ENCODE measurements at regions not wholly inside any gene's neighbourhood (a gene's known extent, or its start where the extent isn't known, plus 50 kb on each side); places are given as distances from the start of the nearest gene placed in this dataset.

DNA sequence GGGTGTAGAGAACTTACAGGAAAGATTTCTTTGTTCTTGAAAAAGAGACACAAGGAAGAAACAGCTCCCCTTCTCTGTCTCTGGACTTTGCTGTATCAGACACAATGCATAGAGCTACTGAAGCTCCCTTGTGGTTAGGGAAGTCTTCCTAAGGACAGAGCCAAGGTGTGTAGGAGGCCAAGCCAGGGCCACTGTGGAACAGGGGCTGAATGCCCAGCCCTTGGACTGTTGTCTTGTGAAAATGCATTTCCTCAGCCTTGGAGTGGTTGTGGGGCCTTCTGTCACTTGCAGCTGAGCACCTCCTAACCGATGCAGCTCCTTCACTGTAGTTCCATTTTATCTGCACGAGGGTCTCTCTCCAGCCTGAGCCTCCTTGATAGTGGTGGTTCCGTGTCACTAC lies 353.4 kb downstream of the CCSER2 start:
- TF ChIP-seq POLR2A (IDR thresholded peaks at IDR 0.05) = no peak
- TF ChIP-seq, protein P1, sequence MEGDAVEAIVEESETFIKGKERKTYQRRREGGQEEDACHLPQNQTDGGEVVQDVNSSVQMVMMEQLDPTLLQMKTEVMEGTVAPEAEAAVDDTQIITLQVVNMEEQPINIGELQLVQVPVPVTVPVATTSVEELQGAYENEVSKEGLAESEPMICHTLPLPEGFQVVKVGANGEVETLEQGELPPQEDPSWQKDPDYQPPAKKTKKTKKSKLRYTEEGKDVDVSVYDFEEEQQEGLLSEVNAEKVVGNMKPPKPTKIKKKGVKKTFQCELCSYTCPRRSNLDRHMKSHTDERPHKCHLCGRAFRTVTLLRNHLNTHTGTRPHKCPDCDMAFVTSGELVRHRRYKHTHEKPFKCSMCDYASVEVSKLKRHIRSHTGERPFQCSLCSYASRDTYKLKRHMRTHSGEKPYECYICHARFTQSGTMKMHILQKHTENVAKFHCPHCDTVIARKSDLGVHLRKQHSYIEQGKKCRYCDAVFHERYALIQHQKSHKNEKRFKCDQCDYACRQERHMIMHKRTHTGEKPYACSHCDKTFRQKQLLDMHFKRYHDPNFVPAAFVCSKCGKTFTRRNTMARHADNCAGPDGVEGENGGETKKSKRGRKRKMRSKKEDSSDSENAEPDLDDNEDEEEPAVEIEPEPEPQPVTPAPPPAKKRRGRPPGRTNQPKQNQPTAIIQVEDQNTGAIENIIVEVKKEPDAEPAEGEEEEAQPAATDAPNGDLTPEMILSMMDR (IDR thresholded peaks at IDR 0.05) = no peak
- H3K4me3 ChIP-seq = no peak overlapping the region
- no peaks in the 10 kb centered on the region for H3K27me3 ChIP-seq

DNA sequence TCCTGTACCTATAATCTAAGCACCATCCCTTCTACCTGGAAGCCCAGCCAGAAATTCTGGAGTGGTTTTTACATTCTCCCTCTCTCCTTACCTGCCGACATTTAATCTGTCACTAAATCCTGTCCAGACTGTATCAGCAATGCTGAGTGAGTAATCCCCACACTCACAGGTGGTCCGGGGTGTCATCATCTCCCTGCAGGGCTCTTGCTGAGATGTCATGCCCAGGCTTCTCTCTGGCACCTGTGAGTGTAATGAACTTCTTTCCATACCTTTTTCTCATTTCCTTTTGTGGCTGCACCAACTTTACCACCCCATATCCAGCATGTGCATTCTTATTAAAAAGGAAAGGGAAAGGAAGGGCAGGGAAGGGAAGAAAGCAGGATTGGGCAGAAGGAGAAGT lies 355.2 kb downstream of the CCSER2 start:
- Histone ChIP-seq H3K27me3 (no peaks in the 10 kb centered on the region), H3K27ac (no peak overlapping the region), H3K36me3 (no peaks in the 10 kb centered on the region), H3K4me1 (no peaks in the 10 kb centered on the region), H3K4me3 (no peak overlapping the region), H3K9me3 (no peaks in the 10 kb centered on the region)
- intact Hi-C loops (cut with DNase I) = no loop called here
- DNase-seq = no peak
- no peak for TF ChIP-seq EP300 (IDR thresholded peaks at IDR 0.05)
- no peak for TF ChIP-seq POLR2AphosphoS5 (IDR thresholded peaks at IDR 0.05)
- TF ChIP-seq POLR2A (IDR thresholded peaks at IDR 0.05) = no peak
- TF ChIP-seq, protein P1 (IDR thresholded peaks at IDR 0.05) = no peak
- WGBS, 2 donors = 86 to 87% methylated on average over 2 of the region's 2 CpGs

More for the DNA sequence above, 353.4 kb downstream of the CCSER2 start:
- WGBS, 2 donors = 69 to 84% methylated on average over 3 of the region's 3 CpGs
- no peak overlapping the region for H3K27ac ChIP-seq
- no peak for DNase-seq
- intact Hi-C loops (cut with DNase I) = no loop called here
- no peaks in the 10 kb centered on the region for H3K36me3 ChIP-seq
- H3K9me3 ChIP-seq = no peaks in the 10 kb centered on the region
- H3K4me1 ChIP-seq = no peaks in the 10 kb centered on the region

- Histone ChIP-seq H3K27ac (no peak overlapping the region), H3K9me3 (no peaks in the 10 kb centered on the region), H3K4me1 (no peaks in the 10 kb centered on the region), H3K36me3 (no peaks in the 10 kb centered on the region), H3K4me3 (no peak overlapping the region), H3K27me3 (no peaks in the 10 kb centered on the region)
- TF ChIP-seq, protein P1 (IDR thresholded peaks at IDR 0.05) = no peak
- TF ChIP-seq POLR2AphosphoS5 (IDR thresholded peaks at IDR 0.05) = no peak
- no peak for TF ChIP-seq EP300 (IDR thresholded peaks at IDR 0.05)
- DNase-seq = no peak
- intact Hi-C loops (cut with DNase I) = no loop called here
- 81 to 86% methylated on average over 6 of the region's 6 CpGs for WGBS, 2 donors
Observed at GRCh38 chr10:84683980-84684740, 355.8 kb downstream of the CCSER2 start.

- TF ChIP-seq POLR2AphosphoS5 (IDR thresholded peaks at IDR 0.05) (no peak), POLR2A (IDR thresholded peaks at IDR 0.05) (no peak), EP300 (IDR thresholded peaks at IDR 0.05) (no peak)
- TF ChIP-seq, protein P1 (IDR thresholded peaks at IDR 0.05) = no peak
- Histone ChIP-seq H3K4me3 (no peak overlapping the region), H3K4me1 (no peaks in the 10 kb centered on the region), H3K27me3 (no peaks in the 10 kb centered on the region), H3K9me3 (no peaks in the 10 kb centered on the region), H3K27ac (no peak overlapping the region), H3K36me3 (no peaks in the 10 kb centered on the region)
- 85 to 93% methylated on average over 3 of the region's 3 CpGs for WGBS, 2 donors
- intact Hi-C loops (cut with DNase I) = no loop called here
- DNase-seq = no peak
Observed at GRCh38 chr10:84685047-84685660, 356.8 kb downstream of the CCSER2 start.
